H1 (cell line): ENCODE measurements at regions not wholly inside any gene's neighbourhood (a gene's known extent, or its start where the extent isn't known, plus 50 kb on each side); places are given as distances from the start of the nearest gene placed in this dataset.

Experiments used
- CTCF ChIA-PET: fragments of 300-600 bp; sonication (Branson Sonifier 250); formaldehyde crosslinking; loops from one replicate; lab custom pipeline; 2021; ENCODE audit not compliant: partially characterized antibody; lab: Charles Lee
- POLR2A ChIA-PET: fragments of 300-600 bp; sonication (Branson Sonifier 250); formaldehyde crosslinking; loops from one replicate; lab custom pipeline; 2021; ENCODE audit warnings: inconsistent platforms; ENCODE audit not compliant: partially characterized antibody; lab: Charles Lee
- DNase-seq, 2 experiments: peaks; one replicate each; pipeline versions ENCODE4 v3.0.0 to v3.0.0-alpha.2; 2010 to 2022; ENCODE audit warnings: low spot score in 2 of 2, low read depth in 1 of 2, mixed read lengths in 1 of 2
- FAIRE-seq: peaks from 2 replicates; lab custom pipeline; 2011; peaks lifted over from hg19 to GRCh38; lab: Jason Lieb, UNC
- H2AFZ ChIP-seq: 2 replicates; pipeline ENCODE4 v1.8.1; 2012; ENCODE audit warnings: low read length, inconsistent platforms
- H2AK5ac ChIP-seq: 2 replicates; pipeline ENCODE4 v1.6.1; 2013; ENCODE audit warnings: low read depth, low read length
- H2BK120ac ChIP-seq: replicated peaks from 2 replicates; pipeline ENCODE3; 2013; ENCODE audit warnings: low read depth, low read length, inconsistent platforms
- H2BK12ac ChIP-seq: 2 replicates; pipeline ENCODE4 v1.6.1; 2013; ENCODE audit warnings: low read depth, low read length
- H2BK15ac ChIP-seq: 2 replicates; pipeline ENCODE4 v1.6.1; 2013; ENCODE audit warnings: low read length
- H2BK20ac ChIP-seq: 2 replicates; pipeline ENCODE4 v1.6.1; 2013; ENCODE audit warnings: low read length
- H2BK5ac ChIP-seq: 2 replicates; pipeline ENCODE4 v1.6.1; 2013; ENCODE audit warnings: low read depth, low read length
- H3K14ac ChIP-seq: 2 replicates; pipeline ENCODE4 v1.6.1; 2013; ENCODE audit warnings: inconsistent platforms; ENCODE audit not compliant: insufficient read length
- H3K18ac ChIP-seq: 2 replicates; pipeline ENCODE4 v1.6.1; 2013; ENCODE audit warnings: low read length; ENCODE audit errors: extremely low read depth
- H3K23ac ChIP-seq: 2 replicates; pipeline ENCODE4 v1.6.1; 2013; ENCODE audit warnings: inconsistent platforms; ENCODE audit not compliant: insufficient read length
- H3K23me2 ChIP-seq: 2 replicates; pipeline ENCODE4 v1.6.1; 2013; ENCODE audit warnings: low read depth, low read length
- H3K27ac ChIP-seq: 2 replicates; pipeline ENCODE4 v1.6.1; 2011; ENCODE audit warnings: low read depth, low read length, inconsistent platforms
- H3K27me3 ChIP-seq, 4 experiments: replicated peaks in 1 of 4; 1 replicate in 1 of 4; 2 replicates in 3 of 4; pipeline versions ENCODE4 v1.6.1 to v1.8.1; 2011 to 2013; ENCODE audit warnings: low read length in 3 of 4, mild to moderate bottlenecking in 3 of 4, inconsistent platforms in 2 of 4, mixed read lengths in 2 of 4, moderate library complexity in 1 of 4; ENCODE audit not compliant: control insufficient read depth in 3 of 4, insufficient read depth in 3 of 4; ENCODE audit errors: extremely low read depth in 1 of 4
- H3K36me3 ChIP-seq, 4 experiments: 2 replicates each; pipeline versions ENCODE4 v1.6.1 to v1.8.1; 2011 to 2013; ENCODE audit warnings: mild to moderate bottlenecking in 4 of 4, low read length in 3 of 4, moderate library complexity in 2 of 4, control low read depth in 1 of 4, inconsistent platforms in 1 of 4; ENCODE audit not compliant: insufficient read depth in 4 of 4, control insufficient read depth in 2 of 4
- H3K4ac ChIP-seq: replicated peaks from 2 replicates; pipeline ENCODE3; 2013; ENCODE audit warnings: low read length, low read depth, mixed read lengths, inconsistent platforms; ENCODE audit not compliant: insufficient read length
- H3K4me1 ChIP-seq, 4 experiments: replicated peaks in 1 of 4; 1 replicate in 1 of 4; 2 replicates in 3 of 4; pipeline versions ENCODE4 v1.6.1 to v1.8.1; 2011 to 2013; ENCODE audit warnings: low read length in 3 of 4, inconsistent platforms in 2 of 4, mixed read lengths in 1 of 4; ENCODE audit not compliant: insufficient read depth in 4 of 4, control insufficient read depth in 3 of 4
- H3K4me2 ChIP-seq, 2 experiments: 2 replicates each; pipeline versions ENCODE4 v1.6.1 to v1.8.1; 2011 to 2013; ENCODE audit warnings: low read depth in 2 of 2, low read length in 2 of 2, control low read depth in 1 of 2, inconsistent platforms in 1 of 2, mild to moderate bottlenecking in 1 of 2; ENCODE audit not compliant: insufficient read depth in 1 of 2
- H3K4me3 ChIP-seq, 4 experiments: fragments of 200-600, 300-600 bp in 1 of 4; sonication (generic), shearing (Covaris generic), sonication (Bioruptor Twin) in 1 of 4; 2 replicates each; pipeline versions ENCODE4 v1.5.1 to v1.8.1; 2011 to 2016; ENCODE audit warnings: low read length in 4 of 4, low read depth in 3 of 4, control low read depth in 2 of 4, inconsistent platforms in 2 of 4, mild to moderate bottlenecking in 2 of 4, mixed read lengths in 1 of 4, moderate library complexity in 1 of 4; ENCODE audit not compliant: insufficient read depth in 2 of 4; ENCODE audit errors: extremely low read depth in 1 of 4
- H3K56ac ChIP-seq: replicated peaks from 2 replicates; pipeline ENCODE3; 2013; ENCODE audit warnings: low read depth, mild to moderate bottlenecking, mixed read lengths, low read length, inconsistent platforms; ENCODE audit not compliant: insufficient read length
- H3K79me1 ChIP-seq: 2 replicates; pipeline ENCODE4 v1.6.1; 2013; ENCODE audit warnings: low read depth, low read length, control low read depth
- H3K79me2 ChIP-seq, 2 experiments: 2 replicates each; pipeline versions ENCODE4 v1.6.1 to v1.8.1; 2012 to 2013; ENCODE audit warnings: low read length in 2 of 2, mild to moderate bottlenecking in 2 of 2, inconsistent platforms in 1 of 2; ENCODE audit not compliant: insufficient read depth in 2 of 2, control insufficient read depth in 1 of 2
- H3K9ac ChIP-seq, 4 experiments: replicated peaks in 1 of 4; 1 replicate in 1 of 4; 2 replicates in 3 of 4; pipeline versions ENCODE4 v1.6.1 to v1.8.1; 2011 to 2013; ENCODE audit warnings: low read depth in 3 of 4, low read length in 3 of 4, control low read depth in 2 of 4, mild to moderate bottlenecking in 2 of 4, moderate library complexity in 2 of 4, inconsistent platforms in 1 of 4; ENCODE audit errors: extremely low read depth in 1 of 4
- H3K9me3 ChIP-seq, 2 experiments: 2 replicates each; pipeline versions ENCODE4 v1.6.1 to v1.8.1; 2012 to 2013; ENCODE audit warnings: mild to moderate bottlenecking in 2 of 2, moderate library complexity in 2 of 2, control low read depth in 1 of 2, inconsistent platforms in 1 of 2, low read depth in 1 of 2, low read length in 1 of 2, mixed read lengths in 1 of 2; ENCODE audit not compliant: insufficient read depth in 2 of 2
- H4K20me1 ChIP-seq, 2 experiments: replicated peaks in 1 of 2; 2 replicates each; pipeline versions ENCODE3 to v1.8.1; 2011 to 2013; ENCODE audit warnings: inconsistent platforms in 2 of 2, low read length in 2 of 2, mild to moderate bottlenecking in 1 of 2; ENCODE audit not compliant: insufficient read depth in 2 of 2, control insufficient read depth in 1 of 2
- H4K5ac ChIP-seq: 2 replicates; pipeline ENCODE4 v1.6.1; 2013; ENCODE audit warnings: low read length, low read depth, mixed read lengths, inconsistent platforms; ENCODE audit not compliant: insufficient read length
- H4K8ac ChIP-seq: 2 replicates; pipeline ENCODE4 v1.8.0; 2013; ENCODE audit warnings: mild to moderate bottlenecking, moderate library complexity, low read length, inconsistent platforms; ENCODE audit not compliant: insufficient read depth; ENCODE audit errors: extremely low read depth
- H4K91ac ChIP-seq: replicated peaks from 2 replicates; pipeline ENCODE3; 2013; ENCODE audit warnings: low read length, mixed read lengths, inconsistent platforms; ENCODE audit not compliant: insufficient read length
- ATF3 ChIP-seq: IDR thresholded peaks from 2 replicates; pipeline ENCODE4 v1.6.1; 2011; ENCODE audit warnings: low read depth, mild to moderate bottlenecking, low read length; ENCODE audit not compliant: insufficient read depth
- NANOG ChIP-seq: IDR thresholded peaks from 2 replicates; pipeline ENCODE4 v1.6.1; 2011; ENCODE audit warnings: low read length, low read depth, mild to moderate bottlenecking, inconsistent platforms; ENCODE audit not compliant: insufficient read depth, poor library complexity, severe bottlenecking
- TCF12 ChIP-seq: IDR thresholded peaks from 2 replicates; pipeline ENCODE4 v1.6.1; 2011; ENCODE audit warnings: low read depth, mild to moderate bottlenecking, low read length
- YY1 ChIP-seq: IDR thresholded peaks from 2 replicates; pipeline ENCODE4 v1.6.1; 2011; ENCODE audit warnings: low read depth, mild to moderate bottlenecking, low read length
- WGBS, 2 experiments: shearing (Covaris generic) in 1 of 2; methylation state at CpG; one replicate each; pipeline versions ENCODE4 v1.1.6 to v1.1.7; 2013 to 2015; ENCODE audit warnings: low lambda C conversion rate in 2 of 2, mixed read lengths in 2 of 2, inconsistent platforms in 1 of 2, low coverage in 1 of 2, missing lambda C conversion rate in 1 of 2; ENCODE audit not compliant: insufficient replicate concordance in 2 of 2, insufficient coverage in 1 of 2, insufficient read length in 1 of 2; ENCODE audit errors: extremely low coverage in 1 of 2, missing lambda C conversion rate in 1 of 2; 5-methylcytosine and 5-hydroxymethylcytosine counted together

- Histone ChIP-seq H3K23me2 (no peaks in the 10 kb centered on the region), H3K4ac (no peak overlapping the region), H2AK5ac (no peak overlapping the region), H3K4me3 (no peak overlapping the region), H4K5ac (no peak overlapping the region), H3K79me2 (no peaks in the 10 kb centered on the region), H4K8ac (no peak overlapping the region), H3K27ac (no peak overlapping the region), H3K27me3 (no peaks in the 10 kb centered on the region), H2BK20ac (no peak overlapping the region), H2AFZ (no peak overlapping the region), H3K56ac (no peak overlapping the region), H3K9ac (no peak overlapping the region), H3K9me3 (0 out of 4 replicates have a peak, but pooled peaks cover 0 to 1% of the 10 kb centered on the region in 2 experiments), H3K79me1 (no peaks in the 10 kb centered on the region), H2BK120ac (no peak overlapping the region), H3K14ac (no peak overlapping the region), H3K4me2 (no peak overlapping the region), H3K4me1 (no peaks in the 10 kb centered on the region), H4K20me1 (no peaks in the 10 kb centered on the region), H3K18ac (no peak overlapping the region), H2BK5ac (no peak overlapping the region), H3K23ac (no peak overlapping the region), H2BK15ac (no peak overlapping the region), H4K91ac (no peak overlapping the region), H3K36me3 (no peaks in the 10 kb centered on the region), H2BK12ac (no peak overlapping the region)
- FAIRE-seq (no peak), DNase-seq (no peak)
- ChIA-PET CTCF (interaction anchor here (0.9 kb wide), 1 partner anchor 10 kb away, joined by 3 read pairs; no protein-coding TSS in a partner anchor), POLR2A (no interaction called here)
- WGBS, 2 experiments = 75% methylated on average over 2 of the region's 2 CpGs; no CpG with 5 or more reads in 1 of the 2 experiments
- TF ChIP-seq YY1 (no peak), ATF3 (no peak), TCF12 (no peak), NANOG (no peak)
Observed at GRCh38 chr2:152962446-152962845, 244.0 kb downstream of the ARL6IP6 start.
